ENCODE measurements at regions not wholly inside any gene's neighbourhood (a gene's known extent, or its start where the extent isn't known, plus 50 kb on each side); places are given as distances from the start of the nearest gene placed in this dataset.

- TF ChIP-seq CTCF (IDR thresholded peaks at IDR 0.05 in 2 of 3, conservative IDR thresholded peaks at IDR 0.05 in 1 of 3; ENCODE audit: borderline replicate concordance in 1 of 3, insufficient read depth in 1 of 3, low read depth in 2 of 3, low read length in 2 of 3) (no peak), POLR2A (IDR thresholded peaks at IDR 0.05; ENCODE audit: borderline replicate concordance, extremely low read depth, insufficient read depth, insufficient read length) (no peak), SP1 (IDR thresholded peaks at IDR 0.05; ENCODE audit: low read depth) (no peak), POLR2AphosphoS5 (IDR thresholded peaks at IDR 0.05; ENCODE audit: low read depth, low read length) (no peak), EZH2 (IDR thresholded peaks at IDR 0.05) (no peak), SIN3A (IDR thresholded peaks at IDR 0.05; ENCODE audit: low read depth) (no peak), FOSL1 (IDR thresholded peaks at IDR 0.05; ENCODE audit: low read depth) (no peak), EZH2phosphoT487 (IDR thresholded peaks at IDR 0.05; ENCODE audit: borderline replicate concordance) (no peak), MAX (IDR thresholded peaks at IDR 0.05) (no peak), EGR1 (IDR thresholded peaks at IDR 0.05; ENCODE audit: low read depth) (no peak), REST (IDR thresholded peaks at IDR 0.05; ENCODE audit: low read depth) (no peak), CEBPB (IDR thresholded peaks at IDR 0.05; ENCODE audit: low read depth) (no peak), ZNF274 (IDR thresholded peaks at IDR 0.05; ENCODE audit: low read depth, low read length) (no peak), CBX3 (IDR thresholded peaks at IDR 0.05; ENCODE audit: low read depth) (no peak)
Measured at GRCh38 chr4:136768925-136769275, 763.4 kb downstream of the PCDH18 start.

Measured in HCT116 (cell line).